ENCODE measurements at regions not wholly inside any gene's neighbourhood (a gene's known extent, or its start where the extent isn't known, plus 50 kb on each side); places are given as distances from the start of the nearest gene placed in this dataset.

DNA sequence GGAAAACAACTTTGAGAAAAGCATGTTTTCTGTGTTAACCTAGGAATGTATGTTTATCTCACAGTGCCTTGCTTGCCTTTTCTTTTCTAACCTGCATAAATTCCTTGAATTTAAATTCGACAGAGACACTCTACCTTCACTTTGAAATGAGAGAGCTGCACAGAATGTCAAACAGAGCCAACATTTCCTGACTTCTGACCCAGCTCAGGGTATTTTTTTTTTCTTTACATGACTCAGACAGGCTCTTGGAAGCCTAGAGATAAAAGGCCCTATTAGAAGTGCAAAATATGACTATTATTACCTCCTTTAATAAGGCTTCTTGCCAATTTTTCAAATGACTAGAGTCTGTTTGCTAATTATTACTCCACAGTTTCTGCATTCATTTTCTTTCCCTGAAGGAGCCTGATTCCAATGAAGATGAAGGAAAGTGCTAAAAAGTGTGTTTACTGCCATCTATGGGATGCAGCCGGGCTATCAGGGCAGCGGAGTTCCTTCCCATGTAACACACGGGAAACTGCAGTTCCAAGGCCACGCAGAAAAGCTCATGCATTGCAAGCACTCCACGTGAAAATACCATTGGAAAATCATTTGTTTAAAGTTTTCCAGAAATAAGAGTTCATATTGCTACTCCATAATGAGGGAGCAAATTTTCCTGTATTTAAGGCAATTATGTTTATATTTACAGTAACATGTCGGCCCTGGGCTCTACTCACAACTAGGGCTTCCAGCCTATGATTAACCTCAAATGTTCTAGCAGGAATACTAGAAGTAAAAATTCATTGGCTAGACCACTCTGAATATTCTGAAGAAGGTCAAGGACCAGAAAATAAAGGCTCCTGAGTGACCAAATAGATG lies 485.6 kb downstream of the ZSWIM6 start:
- Histone ChIP-seq H3K36me3 (no peaks in the 10 kb centered on the region), H3K4me1 (no peaks in the 10 kb centered on the region), H3K4me3 (no peak overlapping the region), H3K27me3 (no peaks in the 10 kb centered on the region), H3K27ac (no peak overlapping the region), H3K9me3 (no peaks in the 10 kb centered on the region)
- 20 to 26% methylated on average over 7 of the region's 7 CpGs for WGBS, 2 donors
- DNase-seq (no peak), ATAC-seq (ENCODE audit: low FRiP score in 2 of 2) (peak in 1 of 2 donors; percentile 66)
- TF ChIP-seq, protein P1, sequence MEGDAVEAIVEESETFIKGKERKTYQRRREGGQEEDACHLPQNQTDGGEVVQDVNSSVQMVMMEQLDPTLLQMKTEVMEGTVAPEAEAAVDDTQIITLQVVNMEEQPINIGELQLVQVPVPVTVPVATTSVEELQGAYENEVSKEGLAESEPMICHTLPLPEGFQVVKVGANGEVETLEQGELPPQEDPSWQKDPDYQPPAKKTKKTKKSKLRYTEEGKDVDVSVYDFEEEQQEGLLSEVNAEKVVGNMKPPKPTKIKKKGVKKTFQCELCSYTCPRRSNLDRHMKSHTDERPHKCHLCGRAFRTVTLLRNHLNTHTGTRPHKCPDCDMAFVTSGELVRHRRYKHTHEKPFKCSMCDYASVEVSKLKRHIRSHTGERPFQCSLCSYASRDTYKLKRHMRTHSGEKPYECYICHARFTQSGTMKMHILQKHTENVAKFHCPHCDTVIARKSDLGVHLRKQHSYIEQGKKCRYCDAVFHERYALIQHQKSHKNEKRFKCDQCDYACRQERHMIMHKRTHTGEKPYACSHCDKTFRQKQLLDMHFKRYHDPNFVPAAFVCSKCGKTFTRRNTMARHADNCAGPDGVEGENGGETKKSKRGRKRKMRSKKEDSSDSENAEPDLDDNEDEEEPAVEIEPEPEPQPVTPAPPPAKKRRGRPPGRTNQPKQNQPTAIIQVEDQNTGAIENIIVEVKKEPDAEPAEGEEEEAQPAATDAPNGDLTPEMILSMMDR (IDR thresholded peaks at IDR 0.05) = peak in 4 of 6 experiments; percentile 17 to 38 (median 34)
- TF ChIP-seq POLR2AphosphoS5 (IDR thresholded peaks at IDR 0.05) (no peak), EP300 (IDR thresholded peaks at IDR 0.05) (no peak), POLR2A (IDR thresholded peaks at IDR 0.05) (no peak)

DNA sequence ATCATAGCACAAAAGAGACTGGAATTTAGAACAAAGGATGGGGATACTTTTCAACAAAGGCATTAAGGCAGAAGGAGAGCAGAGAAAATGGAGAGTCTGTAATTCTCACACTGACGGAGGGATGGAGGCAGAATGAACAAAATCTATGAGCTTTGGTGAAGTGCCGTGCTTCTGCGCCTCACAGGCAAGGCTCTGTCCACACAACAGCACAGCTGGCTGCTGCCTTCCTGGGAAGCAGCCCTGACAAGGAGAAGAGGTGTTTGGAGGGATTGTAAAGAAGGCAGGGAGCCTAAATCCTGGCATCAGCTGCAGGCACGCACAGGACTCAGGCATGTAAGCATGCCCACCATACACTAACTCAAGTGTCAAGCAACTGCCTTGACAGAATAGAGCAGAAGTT lies 485.2 kb upstream of the KIF2A start:
- ATAC-seq (ENCODE audit: low FRiP score in 2 of 2) (no peak), DNase-seq (no peak)
- H3K36me3 ChIP-seq = no peaks in the 10 kb centered on the region
- no peaks in the 10 kb centered on the region for H3K4me1 ChIP-seq
- TF ChIP-seq POLR2AphosphoS5 (IDR thresholded peaks at IDR 0.05) (no peak), POLR2A (IDR thresholded peaks at IDR 0.05) (no peak), EP300 (IDR thresholded peaks at IDR 0.05) (no peak)
- TF ChIP-seq, protein P1 (IDR thresholded peaks at IDR 0.05) = no peak
- H3K27me3 ChIP-seq = no peaks in the 10 kb centered on the region
- no peaks in the 10 kb centered on the region for H3K9me3 ChIP-seq
- no peak overlapping the region for H3K4me3 ChIP-seq
- no peak overlapping the region for H3K27ac ChIP-seq
- WGBS, 2 donors = 82% methylated on average over 4 of the region's 4 CpGs

DNA sequence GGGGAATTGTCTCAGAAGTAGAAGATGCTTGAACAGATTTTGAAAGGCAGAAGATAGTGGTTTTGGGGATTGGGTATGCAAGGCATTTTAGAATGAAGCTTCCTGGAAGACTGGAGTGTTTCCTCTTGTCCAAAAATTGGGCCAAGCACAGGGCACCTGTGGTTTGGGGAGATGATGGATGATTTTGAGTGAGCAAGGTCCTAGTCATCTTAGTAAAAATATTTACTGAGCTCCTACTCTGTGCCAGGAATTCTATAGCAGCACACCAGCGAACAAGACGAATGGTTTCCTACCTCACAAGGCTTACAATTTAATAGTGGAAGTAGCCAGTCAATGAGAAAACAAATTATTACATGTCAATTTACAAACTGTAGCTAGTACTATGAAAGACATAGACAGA lies 484.4 kb upstream of the KIF2A start:
- DNase-seq (no peak), ATAC-seq (ENCODE audit: low FRiP score in 2 of 2) (no peak)
- Histone ChIP-seq H3K4me1 (no peaks in the 10 kb centered on the region), H3K9me3 (no peaks in the 10 kb centered on the region), H3K27me3 (no peaks in the 10 kb centered on the region), H3K4me3 (no peak overlapping the region), H3K27ac (no peak overlapping the region), H3K36me3 (no peaks in the 10 kb centered on the region)
- TF ChIP-seq, protein P1 (IDR thresholded peaks at IDR 0.05) = no peak
- TF ChIP-seq EP300 (IDR thresholded peaks at IDR 0.05) = no peak
- no peak for TF ChIP-seq POLR2AphosphoS5 (IDR thresholded peaks at IDR 0.05)
- no peak for TF ChIP-seq POLR2A (IDR thresholded peaks at IDR 0.05)
- 91 to 100% methylated on average over 2 of the region's 2 CpGs for WGBS, 2 donors

DNA sequence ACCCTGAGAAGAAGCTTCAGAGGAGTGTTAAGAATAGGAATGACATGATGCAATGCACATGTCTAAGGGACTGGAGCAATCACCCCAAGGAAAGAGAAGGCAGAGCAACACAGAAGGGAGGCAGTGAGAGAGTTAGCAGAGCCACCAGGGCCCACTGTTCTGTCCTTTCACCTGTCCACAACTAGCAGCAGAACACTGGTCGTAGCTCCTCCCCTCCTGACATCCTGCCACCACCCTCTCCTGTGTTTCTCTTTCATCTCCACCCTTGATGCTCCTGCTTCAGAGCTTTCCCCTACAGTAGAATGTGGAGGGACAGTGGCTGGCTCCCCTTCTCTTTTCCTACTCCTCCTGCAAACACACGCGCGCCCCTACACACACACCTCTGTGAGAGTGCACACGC lies 483.4 kb upstream of the KIF2A start:
- Histone ChIP-seq H3K9me3 (no peaks in the 10 kb centered on the region), H3K4me3 (no peak overlapping the region), H3K27ac (no peak overlapping the region), H3K4me1 (no peaks in the 10 kb centered on the region), H3K27me3 (no peaks in the 10 kb centered on the region), H3K36me3 (no peaks in the 10 kb centered on the region)
- WGBS, 2 donors = 95 to 98% methylated on average over 5 of the region's 5 CpGs
- ATAC-seq (ENCODE audit: low FRiP score in 2 of 2) (no peak), DNase-seq (no peak)
- TF ChIP-seq, protein P1 (IDR thresholded peaks at IDR 0.05) = no peak
- no peak for TF ChIP-seq POLR2AphosphoS5 (IDR thresholded peaks at IDR 0.05)
- no peak for TF ChIP-seq EP300 (IDR thresholded peaks at IDR 0.05)
- TF ChIP-seq POLR2A (IDR thresholded peaks at IDR 0.05) = no peak

DNA sequence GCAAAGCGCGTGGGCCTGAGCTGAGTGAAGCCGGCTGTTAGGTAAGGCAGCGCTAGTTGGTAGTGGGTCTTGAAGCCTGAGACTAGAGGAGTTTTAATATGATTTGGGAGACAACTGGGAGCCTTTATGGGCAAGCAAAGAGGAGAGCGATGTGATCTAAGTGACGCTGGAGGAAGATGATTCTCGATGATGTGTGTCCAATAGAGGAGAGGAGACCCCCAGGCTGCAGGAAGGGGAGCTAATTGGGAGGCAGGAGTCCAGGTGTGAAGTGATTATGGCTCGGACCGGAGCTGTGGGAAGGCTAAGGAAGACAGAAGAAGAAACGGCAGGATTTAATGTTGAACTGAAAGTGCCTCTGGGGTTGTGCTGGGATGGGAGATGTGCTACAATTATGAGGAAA lies 482.9 kb upstream of the KIF2A start:
- no peaks in the 10 kb centered on the region for H3K27me3 ChIP-seq
- no peaks in the 10 kb centered on the region for H3K36me3 ChIP-seq
- H3K4me3 ChIP-seq = no peak overlapping the region
- no peaks in the 10 kb centered on the region for H3K4me1 ChIP-seq
- ATAC-seq (ENCODE audit: low FRiP score in 2 of 2) (no peak), DNase-seq (no peak)
- H3K27ac ChIP-seq = no peak overlapping the region
- no peak for TF ChIP-seq EP300 (IDR thresholded peaks at IDR 0.05)
- TF ChIP-seq POLR2AphosphoS5 (IDR thresholded peaks at IDR 0.05) = no peak
- TF ChIP-seq POLR2A (IDR thresholded peaks at IDR 0.05) = no peak
- TF ChIP-seq, protein P1 (IDR thresholded peaks at IDR 0.05) = no peak
- H3K9me3 ChIP-seq = no peaks in the 10 kb centered on the region
- WGBS, 2 donors = 88 to 93% methylated on average over 10 of the region's 10 CpGs
